ENCODE measurements at regions not wholly inside any gene's neighbourhood (a gene's known extent, or its start where the extent isn't known, plus 50 kb on each side); places are given as distances from the start of the nearest gene placed in this dataset.
"Not testable (repeated sequence)": the region's sequence is repeated elsewhere in the genome, so short reads cannot be mapped to it uniquely, and the experiment has no call there.

DNA sequence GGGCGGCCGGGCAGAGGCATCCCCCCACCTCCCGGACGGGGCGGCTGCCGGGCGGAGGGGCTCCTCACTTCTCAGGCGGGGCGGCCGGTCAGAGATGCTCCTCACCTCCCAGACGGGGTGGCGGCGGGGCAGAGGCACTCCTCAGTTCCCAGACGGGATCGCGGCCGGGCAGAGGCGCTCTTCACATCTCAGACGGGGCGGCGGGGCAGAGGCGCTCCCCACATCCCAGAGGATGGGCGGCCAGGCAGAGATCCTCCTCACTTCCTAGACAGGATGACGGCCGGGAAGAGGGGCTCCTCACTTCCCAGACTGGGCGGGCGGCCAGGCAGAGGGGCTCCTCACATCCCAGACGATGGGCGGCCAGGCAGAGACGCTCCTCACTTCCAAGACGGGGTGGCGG is 463.2 kb downstream of the SQOR start:
- not testable (repeated sequence) for H3K4me3 ChIP-seq (ENCODE audit: low read depth, low read length); H3K4ac ChIP-seq (ENCODE audit: low read depth, low read length); H4K12ac ChIP-seq (ENCODE audit: low read depth, low read length); H3K9ac ChIP-seq (ENCODE audit: low read length); H3K27me3 ChIP-seq (ENCODE audit: insufficient read depth, low read length); H4K8ac ChIP-seq (ENCODE audit: low read depth, low read length); H3K9me3 ChIP-seq (ENCODE audit: insufficient read depth, low read depth, low read length); H3K36me3 ChIP-seq (ENCODE audit: control insufficient read depth in 1 of 2, insufficient read depth in 2 of 2, low read length in 2 of 2); H3K14ac ChIP-seq (ENCODE audit: low read length); H3K4me1 ChIP-seq (ENCODE audit: control insufficient read depth in 1 of 2, insufficient read depth in 2 of 2, low read length in 2 of 2); H3K79me1 ChIP-seq (ENCODE audit: low read length); DNase-seq; H3K27ac ChIP-seq (ENCODE audit: low read depth, low read length); H3K79me2 ChIP-seq (ENCODE audit: control insufficient read depth, insufficient read depth, low read length, poor library complexity); H2BK12ac ChIP-seq (ENCODE audit: low read length); H2AK5ac ChIP-seq (ENCODE audit: low read length); H2BK120ac ChIP-seq (ENCODE audit: insufficient read depth, low read length, poor library complexity); H2BK5ac ChIP-seq (ENCODE audit: low read depth, low read length, poor library complexity); H3K18ac ChIP-seq (ENCODE audit: low read length); H4K91ac ChIP-seq (ENCODE audit: low read depth, low read length); H3K4me2 ChIP-seq (ENCODE audit: low read length); H2AFZ ChIP-seq (ENCODE audit: insufficient read depth, low read length, poor library complexity); H3K23ac ChIP-seq (ENCODE audit: low read length)
- WGBS (ENCODE audit: extremely low coverage, insufficient coverage, insufficient read length), result no CpG with 5 or more reads among the region's 32 CpGs

DNA sequence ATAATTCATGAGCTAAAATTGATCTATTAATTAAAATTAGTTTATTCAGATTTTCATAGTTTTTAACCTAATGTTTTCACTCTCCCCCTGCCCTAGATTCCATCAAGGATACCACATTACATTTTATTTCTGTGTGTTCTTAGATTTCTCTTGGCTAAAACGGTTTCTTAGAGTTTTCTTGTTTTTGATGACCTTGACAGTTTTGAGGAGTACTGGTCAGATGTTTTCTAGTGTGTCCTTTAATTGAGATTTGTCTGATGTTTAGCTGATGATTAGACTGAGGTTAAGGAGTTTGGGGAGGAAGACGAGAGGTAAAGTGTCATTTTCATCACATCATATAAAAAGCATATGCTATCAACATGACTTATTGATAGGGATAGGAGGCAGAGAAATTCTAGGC is 475.9 kb downstream of the SQOR start:
- Histone ChIP-seq H3K27ac (ENCODE audit: low read depth, low read length) (no peak overlapping the region), H3K79me2 (ENCODE audit: control insufficient read depth, insufficient read depth, low read length, poor library complexity) (no peaks in the 10 kb centered on the region), H4K91ac (ENCODE audit: low read depth, low read length) (no peak overlapping the region), H3K4ac (ENCODE audit: low read depth, low read length) (no peak overlapping the region), H2BK5ac (ENCODE audit: low read depth, low read length, poor library complexity) (no peak overlapping the region), H3K14ac (ENCODE audit: low read length) (no peak overlapping the region), H2BK12ac (ENCODE audit: low read length) (no peak overlapping the region), H3K79me1 (ENCODE audit: low read length) (no peaks in the 10 kb centered on the region), H3K9me3 (ENCODE audit: insufficient read depth, low read depth, low read length) (peaks cover 3% of the 10 kb centered on the region), H2AFZ (ENCODE audit: insufficient read depth, low read length, poor library complexity) (no peak overlapping the region), H3K18ac (ENCODE audit: low read length) (no peak overlapping the region), H3K4me1 (ENCODE audit: control insufficient read depth in 1 of 2, insufficient read depth in 2 of 2, low read length in 2 of 2) (peaks cover 0 to 4% of the 10 kb centered on the region in 2 experiments), H4K8ac (ENCODE audit: low read depth, low read length) (no peak overlapping the region), H2BK120ac (ENCODE audit: insufficient read depth, low read length, poor library complexity) (no peak overlapping the region), H3K4me2 (ENCODE audit: low read length) (no peak overlapping the region), H3K9ac (ENCODE audit: low read length) (no peak overlapping the region), H3K4me3 (ENCODE audit: low read depth, low read length) (no peak overlapping the region), H3K36me3 (ENCODE audit: control insufficient read depth in 1 of 2, insufficient read depth in 2 of 2, low read length in 2 of 2) (no peaks in the 10 kb centered on the region), H2AK5ac (ENCODE audit: low read length) (no peak overlapping the region), H4K12ac (ENCODE audit: low read depth, low read length) (no peak overlapping the region), H3K23ac (ENCODE audit: low read length) (no peak overlapping the region), H3K27me3 (ENCODE audit: insufficient read depth, low read length) (no peaks in the 10 kb centered on the region)
- no CpG with 5 or more reads among the region's 2 CpGs for WGBS (ENCODE audit: extremely low coverage, insufficient coverage, insufficient read length)
- no peak for DNase-seq

DNA sequence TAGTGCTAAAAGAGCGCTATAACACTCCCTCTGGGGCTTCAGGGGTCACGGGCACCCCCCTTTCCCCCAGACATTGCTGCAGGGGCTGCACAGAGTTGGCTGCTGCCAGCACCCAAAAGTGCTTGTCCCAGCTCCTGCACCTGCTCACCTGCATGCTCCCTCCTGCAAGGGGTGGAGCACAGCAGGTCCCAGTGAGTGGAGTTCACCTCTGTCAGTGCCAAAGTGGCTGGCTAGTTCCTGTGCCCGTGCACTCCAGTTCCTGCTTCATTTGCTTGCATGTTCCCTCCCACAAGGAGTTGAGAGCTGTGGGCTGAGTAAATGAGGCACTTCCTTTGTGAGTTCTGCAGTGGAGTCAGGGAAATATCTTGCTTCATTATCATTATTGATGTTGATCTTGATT is 476.9 kb downstream of the SQOR start:
- no peaks in the 10 kb centered on the region for H3K79me1 ChIP-seq (ENCODE audit: low read length)
- H3K4ac ChIP-seq (ENCODE audit: low read depth, low read length), result no peak overlapping the region
- H3K4me2 ChIP-seq (ENCODE audit: low read length), result no peak overlapping the region
- no peak overlapping the region for H3K4me3 ChIP-seq (ENCODE audit: low read depth, low read length)
- H4K12ac ChIP-seq (ENCODE audit: low read depth, low read length), result no peak overlapping the region
- DNase-seq, result no peak
- no peak overlapping the region for H2BK12ac ChIP-seq (ENCODE audit: low read length)
- H3K4me1 ChIP-seq (ENCODE audit: control insufficient read depth in 1 of 2, insufficient read depth in 2 of 2, low read length in 2 of 2), result peaks cover 0 to 4% of the 10 kb centered on the region in 2 experiments
- no peaks in the 10 kb centered on the region for H3K79me2 ChIP-seq (ENCODE audit: control insufficient read depth, insufficient read depth, low read length, poor library complexity)
- no peak overlapping the region for H3K23ac ChIP-seq (ENCODE audit: low read length)
- WGBS (ENCODE audit: extremely low coverage, insufficient coverage, insufficient read length), result no CpG with 5 or more reads among the region's 3 CpGs
- H3K18ac ChIP-seq (ENCODE audit: low read length), result no peak overlapping the region
- H3K14ac ChIP-seq (ENCODE audit: low read length), result no peak overlapping the region
- H3K27me3 ChIP-seq (ENCODE audit: insufficient read depth, low read length), result no peaks in the 10 kb centered on the region
- no peak overlapping the region for H3K27ac ChIP-seq (ENCODE audit: low read depth, low read length)
- no peak overlapping the region for H2BK5ac ChIP-seq (ENCODE audit: low read depth, low read length, poor library complexity)
- H4K8ac ChIP-seq (ENCODE audit: low read depth, low read length), result no peak overlapping the region
- H2AK5ac ChIP-seq (ENCODE audit: low read length), result no peak overlapping the region
- no peaks in the 10 kb centered on the region for H3K36me3 ChIP-seq (ENCODE audit: control insufficient read depth in 1 of 2, insufficient read depth in 2 of 2, low read length in 2 of 2)
- no peak overlapping the region for H4K91ac ChIP-seq (ENCODE audit: low read depth, low read length)
- H2AFZ ChIP-seq (ENCODE audit: insufficient read depth, low read length, poor library complexity), result no peak overlapping the region
- H3K9me3 ChIP-seq (ENCODE audit: insufficient read depth, low read depth, low read length), result peaks cover 3% of the 10 kb centered on the region
- H3K9ac ChIP-seq (ENCODE audit: low read length), result no peak overlapping the region
- H2BK120ac ChIP-seq (ENCODE audit: insufficient read depth, low read length, poor library complexity), result no peak overlapping the region

DNA sequence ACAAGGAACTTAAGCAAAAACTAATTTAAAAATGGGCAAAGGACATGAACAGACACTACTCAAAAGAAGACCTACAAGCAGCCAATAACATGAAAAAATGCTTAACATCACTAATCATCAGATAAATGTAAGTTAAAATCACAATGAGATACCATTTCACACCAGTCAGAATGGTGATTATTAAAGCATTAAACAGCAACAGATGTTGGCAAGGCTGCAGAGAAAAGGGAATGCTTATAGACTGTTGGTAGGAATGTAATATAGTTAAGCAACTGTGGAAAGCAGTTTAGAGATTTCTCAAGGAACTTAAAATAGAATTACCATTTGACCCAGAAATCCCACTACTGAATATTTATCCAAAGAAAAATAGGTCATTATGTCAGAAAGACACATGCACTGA is 482.2 kb downstream of the SQOR start:
- Histone ChIP-seq H3K4ac (ENCODE audit: low read depth, low read length) (no peak overlapping the region), H3K4me2 (ENCODE audit: low read length) (no peak overlapping the region), H2BK120ac (ENCODE audit: insufficient read depth, low read length, poor library complexity) (no peak overlapping the region), H3K79me1 (ENCODE audit: low read length) (no peaks in the 10 kb centered on the region), H3K4me3 (ENCODE audit: low read depth, low read length) (no peak overlapping the region), H3K36me3 (ENCODE audit: control insufficient read depth in 1 of 2, insufficient read depth in 2 of 2, low read length in 2 of 2) (no peaks in the 10 kb centered on the region), H3K4me1 (ENCODE audit: control insufficient read depth in 1 of 2, insufficient read depth in 2 of 2, low read length in 2 of 2) (no peaks in the 10 kb centered on the region), H3K27ac (ENCODE audit: low read depth, low read length) (no peak overlapping the region), H3K27me3 (ENCODE audit: insufficient read depth, low read length) (no peaks in the 10 kb centered on the region), H3K18ac (ENCODE audit: low read length) (no peak overlapping the region), H2BK12ac (ENCODE audit: low read length) (no peak overlapping the region), H3K79me2 (ENCODE audit: control insufficient read depth, insufficient read depth, low read length, poor library complexity) (no peaks in the 10 kb centered on the region), H4K8ac (ENCODE audit: low read depth, low read length) (no peak overlapping the region), H3K9ac (ENCODE audit: low read length) (no peak overlapping the region), H3K23ac (ENCODE audit: low read length) (no peak overlapping the region), H4K91ac (ENCODE audit: low read depth, low read length) (no peak overlapping the region), H3K9me3 (ENCODE audit: insufficient read depth, low read depth, low read length) (no peaks in the 10 kb centered on the region), H2BK5ac (ENCODE audit: low read depth, low read length, poor library complexity) (no peak overlapping the region), H4K12ac (ENCODE audit: low read depth, low read length) (no peak overlapping the region), H3K14ac (ENCODE audit: low read length) (no peak overlapping the region), H2AFZ (ENCODE audit: insufficient read depth, low read length, poor library complexity) (no peak overlapping the region), H2AK5ac (ENCODE audit: low read length) (no peak overlapping the region)
- no peak for DNase-seq

DNA sequence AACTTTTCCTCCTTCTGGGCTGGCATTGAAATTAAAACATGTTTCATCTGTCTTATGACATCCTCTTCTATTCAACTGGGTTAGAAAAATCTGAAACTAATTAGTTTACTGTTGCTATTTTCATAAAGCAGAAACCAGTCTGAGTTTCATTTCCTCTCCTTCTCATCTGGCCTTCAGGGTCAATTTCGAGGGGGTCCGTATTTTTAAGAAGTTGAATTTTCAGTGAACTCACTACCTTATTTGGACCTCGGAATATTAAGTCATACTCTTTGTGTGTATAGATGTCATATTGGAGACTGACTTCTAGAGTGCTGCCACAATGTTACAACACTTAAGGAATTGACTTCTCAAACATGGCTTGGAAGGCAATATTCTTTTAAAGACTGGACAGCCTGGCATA is 485.9 kb downstream of the SQOR start:
- no peaks in the 10 kb centered on the region for H3K79me2 ChIP-seq (ENCODE audit: control insufficient read depth, insufficient read depth, low read length, poor library complexity)
- DNase-seq, result no peak
- no peak overlapping the region for H2BK120ac ChIP-seq (ENCODE audit: insufficient read depth, low read length, poor library complexity)
- no peak overlapping the region for H3K23ac ChIP-seq (ENCODE audit: low read length)
- no peaks in the 10 kb centered on the region for H3K79me1 ChIP-seq (ENCODE audit: low read length)
- H4K8ac ChIP-seq (ENCODE audit: low read depth, low read length), result no peak overlapping the region
- no peak overlapping the region for H3K14ac ChIP-seq (ENCODE audit: low read length)
- H3K9ac ChIP-seq (ENCODE audit: low read length), result no peak overlapping the region
- no peak overlapping the region for H2AFZ ChIP-seq (ENCODE audit: insufficient read depth, low read length, poor library complexity)
- H3K4me3 ChIP-seq (ENCODE audit: low read depth, low read length), result no peak overlapping the region
- H3K36me3 ChIP-seq (ENCODE audit: control insufficient read depth in 1 of 2, insufficient read depth in 2 of 2, low read length in 2 of 2), result no peaks in the 10 kb centered on the region
- H3K18ac ChIP-seq (ENCODE audit: low read length), result no peak overlapping the region
- H4K12ac ChIP-seq (ENCODE audit: low read depth, low read length), result no peak overlapping the region
- H2BK12ac ChIP-seq (ENCODE audit: low read length), result no peak overlapping the region
- no peak overlapping the region for H2AK5ac ChIP-seq (ENCODE audit: low read length)
- H3K27me3 ChIP-seq (ENCODE audit: insufficient read depth, low read length), result no peaks in the 10 kb centered on the region
- WGBS (ENCODE audit: extremely low coverage, insufficient coverage, insufficient read length), result no CpG with 5 or more reads among the region's 3 CpGs
- H3K27ac ChIP-seq (ENCODE audit: low read depth, low read length), result no peak overlapping the region
- H4K91ac ChIP-seq (ENCODE audit: low read depth, low read length), result no peak overlapping the region
- no peaks in the 10 kb centered on the region for H3K9me3 ChIP-seq (ENCODE audit: insufficient read depth, low read depth, low read length)
- no peaks in the 10 kb centered on the region for H3K4me1 ChIP-seq (ENCODE audit: control insufficient read depth in 1 of 2, insufficient read depth in 2 of 2, low read length in 2 of 2)
- H3K4me2 ChIP-seq (ENCODE audit: low read length), result no peak overlapping the region
- no peak overlapping the region for H2BK5ac ChIP-seq (ENCODE audit: low read depth, low read length, poor library complexity)
- H3K4ac ChIP-seq (ENCODE audit: low read depth, low read length), result no peak overlapping the region
